ENCODE measurements at regions not wholly inside any gene's neighbourhood (a gene's known extent, or its start where the extent isn't known, plus 50 kb on each side); places are given as distances from the start of the nearest gene placed in this dataset.

DNA sequence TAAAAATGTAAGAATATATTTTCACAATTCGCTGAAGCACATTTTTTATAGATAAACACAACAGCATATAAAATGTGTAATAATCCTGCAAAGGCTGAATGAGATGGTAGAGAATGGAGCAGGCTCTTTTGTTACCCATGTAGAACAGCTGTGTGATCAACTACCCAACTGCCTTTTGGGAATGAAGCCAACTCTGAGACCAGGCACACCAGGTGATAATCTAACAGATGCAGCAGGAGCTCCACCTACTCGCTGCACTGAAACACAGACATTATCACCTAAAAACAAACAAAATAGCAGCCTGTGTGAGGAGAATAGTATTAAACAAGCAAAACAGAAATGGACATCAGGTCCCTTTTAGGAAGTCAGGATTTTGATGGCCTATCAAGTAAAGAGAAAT, 183.3 kb downstream of the CCDC59 start:
- Histone ChIP-seq H4K20me1 (ENCODE audit: insufficient read depth) (no peaks in the 10 kb centered on the region), H3K79me2 (ENCODE audit: insufficient read depth, low read depth) (no peaks in the 10 kb centered on the region), H3K27me3 (ENCODE audit: insufficient read depth, low read depth) (no peaks in the 10 kb centered on the region), H3K27ac (no peak overlapping the region), H3K36me3 (ENCODE audit: insufficient read depth) (no peaks in the 10 kb centered on the region), H3K4me1 (ENCODE audit: low read depth, poor library complexity, severe bottlenecking) (no peaks in the 10 kb centered on the region), H3K4me3 (IDR thresholded peaks at IDR 0.05; ENCODE audit: insufficient read depth, low read depth, low read length) (no peak overlapping the region), H2AFZ (ENCODE audit: low read depth) (no peak overlapping the region), H3K9ac (no peak overlapping the region), H3K4me2 (no peak overlapping the region)
- TF ChIP-seq CTCF (conservative IDR thresholded peaks at IDR 0.05; ENCODE audit: low read depth, low read length) = no peak

GRCh38 chr12:82174383-82174782, 183.8 kb downstream of the CCDC59 start:
- Histone ChIP-seq H3K4me2 (no peak overlapping the region), H3K4me1 (ENCODE audit: low read depth, poor library complexity, severe bottlenecking) (no peaks in the 10 kb centered on the region)
- TF ChIP-seq CTCF (conservative IDR thresholded peaks at IDR 0.05; ENCODE audit: low read depth, low read length) = no peak

DNA sequence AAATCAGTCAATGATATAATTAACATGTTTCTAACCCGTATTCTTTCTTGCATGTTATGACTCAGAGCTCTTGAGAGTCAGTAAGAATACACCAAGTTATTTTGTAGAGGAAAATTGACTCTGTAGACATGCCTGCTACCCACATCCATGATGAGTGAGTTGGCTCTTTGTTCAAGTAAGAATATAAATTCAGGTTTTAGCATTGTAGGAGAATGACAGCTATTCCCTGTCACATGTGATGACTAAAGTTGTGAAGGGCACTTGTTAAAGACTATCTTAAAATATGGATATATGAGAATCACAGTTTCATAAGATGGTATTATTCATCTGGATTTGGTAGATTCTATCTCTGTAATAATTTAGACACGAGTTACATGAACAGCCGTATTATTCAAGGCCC, 209.1 kb downstream of the CCDC59 start:
- no peaks in the 10 kb centered on the region for H3K36me3 ChIP-seq (ENCODE audit: insufficient read depth)
- H3K79me2 ChIP-seq (ENCODE audit: insufficient read depth, low read depth) = no peaks in the 10 kb centered on the region
- H2AFZ ChIP-seq (ENCODE audit: low read depth) = no peak overlapping the region
- H3K27ac ChIP-seq = no peak overlapping the region
- no peaks in the 10 kb centered on the region for H3K27me3 ChIP-seq (ENCODE audit: insufficient read depth, low read depth)
- no peak overlapping the region for H3K4me2 ChIP-seq
- H4K20me1 ChIP-seq (ENCODE audit: insufficient read depth) = no peaks in the 10 kb centered on the region
- TF ChIP-seq CTCF (conservative IDR thresholded peaks at IDR 0.05; ENCODE audit: low read depth, low read length) = no peak
- no peak overlapping the region for H3K4me3 ChIP-seq (IDR thresholded peaks at IDR 0.05; ENCODE audit: insufficient read depth, low read depth, low read length)
- H3K9ac ChIP-seq = no peak overlapping the region
- H3K4me1 ChIP-seq (ENCODE audit: low read depth, poor library complexity, severe bottlenecking) = no peaks in the 10 kb centered on the region

More at GRCh38 chr12:82174383-82174782, 183.8 kb downstream of the CCDC59 start:
- H3K36me3 ChIP-seq (ENCODE audit: insufficient read depth) = no peaks in the 10 kb centered on the region
- H3K4me3 ChIP-seq (IDR thresholded peaks at IDR 0.05; ENCODE audit: insufficient read depth, low read depth, low read length) = no peak overlapping the region
- H4K20me1 ChIP-seq (ENCODE audit: insufficient read depth) = no peaks in the 10 kb centered on the region
- no peak overlapping the region for H3K27ac ChIP-seq
- H3K79me2 ChIP-seq (ENCODE audit: insufficient read depth, low read depth) = no peaks in the 10 kb centered on the region
- no peak overlapping the region for H3K9ac ChIP-seq
- H3K27me3 ChIP-seq (ENCODE audit: insufficient read depth, low read depth) = no peaks in the 10 kb centered on the region
- no peak overlapping the region for H2AFZ ChIP-seq (ENCODE audit: low read depth)

GRCh38 chr12:82146740-82147139, 211.4 kb downstream of the CCDC59 start:
- no peak overlapping the region for H2AFZ ChIP-seq (ENCODE audit: low read depth)

More at GRCh38 chr12:82146740-82147139, 211.4 kb downstream of the CCDC59 start:
- Histone ChIP-seq H3K79me2 (ENCODE audit: insufficient read depth, low read depth) (no peaks in the 10 kb centered on the region), H3K9ac (no peak overlapping the region), H3K4me2 (no peak overlapping the region), H3K36me3 (ENCODE audit: insufficient read depth) (no peaks in the 10 kb centered on the region), H3K4me1 (ENCODE audit: low read depth, poor library complexity, severe bottlenecking) (no peaks in the 10 kb centered on the region), H4K20me1 (ENCODE audit: insufficient read depth) (no peaks in the 10 kb centered on the region), H3K27ac (no peak overlapping the region), H3K4me3 (IDR thresholded peaks at IDR 0.05; ENCODE audit: insufficient read depth, low read depth, low read length) (no peak overlapping the region), H3K27me3 (ENCODE audit: insufficient read depth, low read depth) (no peaks in the 10 kb centered on the region)
- no peak for TF ChIP-seq CTCF (conservative IDR thresholded peaks at IDR 0.05; ENCODE audit: low read depth, low read length)

Measured in KMS-11 (cell line).